IMR-90 (cell line): ENCODE measurements at regions not wholly inside any gene's neighbourhood (a gene's known extent, or its start where the extent isn't known, plus 50 kb on each side); places are given as distances from the start of the nearest gene placed in this dataset.

Source experiments
- ATAC-seq: fragments of 200-7000 bp; cut with Tn5 transposase; 2 replicates; pipeline ENCODE4 v1.9.1; 2020; ENCODE audit warnings: low read depth, mild to moderate bottlenecking, moderate library complexity
- BruUV-seq: library from RNA; stranded (reverse); fragments of 400-500 nt; replicated peaks from 2 replicates; lab custom pipeline; 2021; lab: Mats Ljungman, UMichigan
- CTCF ChIA-PET: fragments of 300-600 bp; formaldehyde crosslinking; extraction: SDS; loops from one replicate; lab custom pipeline; 2021; ENCODE audit warnings: antibody characterized with exemption; lab: Yijun Ruan, JAX
- POLR2A ChIA-PET: fragments of 300-600 bp; sonication (Branson Sonifier 250); formaldehyde crosslinking; loops from one replicate; lab custom pipeline; 2022; ENCODE audit warnings: antibody characterized with exemption; ENCODE audit not compliant: unreplicated experiment; lab: Charles Lee
- DNase-seq: peaks from one replicate; pipeline ENCODE4 v3.0.0; 2013
- H2AFZ ChIP-seq: replicated peaks from 2 replicates; pipeline ENCODE3; 2013; ENCODE audit warnings: low read length, mild to moderate bottlenecking; ENCODE audit not compliant: poor library complexity
- H2AK5ac ChIP-seq: 2 replicates; pipeline ENCODE4 v1.6.1; 2013; ENCODE audit warnings: low read depth, low read length, inconsistent platforms
- H2AK9ac ChIP-seq: replicated peaks from 2 replicates; pipeline ENCODE3; 2013; ENCODE audit warnings: mild to moderate bottlenecking, low read depth, low read length, moderate library complexity; ENCODE audit not compliant: poor library complexity
- H2BK120ac ChIP-seq: 2 replicates; pipeline ENCODE4 v1.6.1; 2013; ENCODE audit warnings: low read depth, low read length, inconsistent platforms
- H2BK15ac ChIP-seq: 3 replicates; pipeline ENCODE4 v1.6.1; 2013; ENCODE audit warnings: low read depth, low read length, inconsistent platforms
- H2BK20ac ChIP-seq: 2 replicates; pipeline ENCODE4 v1.6.1; 2013; ENCODE audit warnings: low read depth, mild to moderate bottlenecking, inconsistent platforms, low read length, moderate library complexity
- H2BK5ac ChIP-seq: 2 replicates; pipeline ENCODE4 v1.6.1; 2013; ENCODE audit warnings: mild to moderate bottlenecking, low read depth, low read length, inconsistent platforms; ENCODE audit not compliant: poor library complexity, severe bottlenecking
- H3K14ac ChIP-seq: replicated peaks from 2 replicates; pipeline ENCODE4 v1.6.1; 2013; ENCODE audit warnings: low read depth, low read length, inconsistent platforms
- H3K18ac ChIP-seq: 2 replicates; pipeline ENCODE4 v1.6.1; 2013; ENCODE audit warnings: low read depth, low read length, control low read depth
- H3K23ac ChIP-seq: 2 replicates; pipeline ENCODE4 v1.6.1; 2013; ENCODE audit warnings: low read depth, low read length, inconsistent platforms
- H3K27ac ChIP-seq: 2 replicates; pipeline ENCODE4 v1.5.1; 2013; ENCODE audit warnings: mild to moderate bottlenecking, control low read depth, low read length; ENCODE audit not compliant: insufficient read depth
- H3K27me3 ChIP-seq: 2 replicates; pipeline ENCODE4 v1.6.1; 2013; ENCODE audit warnings: low read length; ENCODE audit not compliant: control insufficient read depth, insufficient read depth
- H3K36me3 ChIP-seq: 2 replicates; pipeline ENCODE4 v1.6.1; 2013; ENCODE audit warnings: low read length, mixed read lengths; ENCODE audit not compliant: control insufficient read depth, insufficient read depth
- H3K4ac ChIP-seq: 2 replicates; pipeline ENCODE4 v1.6.1; 2013; ENCODE audit warnings: low read depth, low read length, inconsistent platforms
- H3K4me1 ChIP-seq: 2 replicates; pipeline ENCODE4 v1.6.1; 2013; ENCODE audit warnings: low read length, mixed read lengths; ENCODE audit not compliant: control insufficient read depth, insufficient read depth
- H3K4me2 ChIP-seq: 2 replicates; pipeline ENCODE4 v1.6.1; 2013; ENCODE audit warnings: low read depth, mild to moderate bottlenecking, control low read depth, low read length, moderate library complexity
- H3K4me3 ChIP-seq: 2 replicates; pipeline ENCODE4 v1.5.1; 2013; ENCODE audit warnings: low read depth, mild to moderate bottlenecking, control low read depth, low read length, moderate library complexity; ENCODE audit not compliant: insufficient read depth
- H3K56ac ChIP-seq: 2 replicates; pipeline ENCODE4 v1.6.1; 2013; ENCODE audit warnings: low read length, inconsistent platforms; ENCODE audit not compliant: insufficient read depth; ENCODE audit errors: extremely low read depth
- H3K79me1 ChIP-seq, 2 experiments: 2 replicates each; pipeline ENCODE4 v1.6.1; 2013; ENCODE audit warnings: low read length in 2 of 2, inconsistent platforms in 1 of 2, low read depth in 1 of 2
- H3K9ac ChIP-seq: 2 replicates; pipeline ENCODE4 v1.6.1; 2013; ENCODE audit warnings: low read depth, low read length, control low read depth
- H3K9me1 ChIP-seq: 2 replicates; pipeline ENCODE4 v1.6.1; 2013; ENCODE audit warnings: low read length, inconsistent platforms; ENCODE audit not compliant: insufficient read depth
- H3K9me3 ChIP-seq: 2 replicates; pipeline ENCODE4 v1.6.1; 2013; ENCODE audit warnings: low read length; ENCODE audit not compliant: control insufficient read depth, insufficient read depth
- H4K20me1 ChIP-seq: 2 replicates; pipeline ENCODE4 v1.6.1; 2013; ENCODE audit warnings: low read length, inconsistent platforms; ENCODE audit not compliant: insufficient read depth
- H4K5ac ChIP-seq: 2 replicates; pipeline ENCODE4 v1.6.1; 2013; ENCODE audit warnings: mild to moderate bottlenecking, low read depth, low read length, control low read depth
- H4K8ac ChIP-seq, 2 experiments: 2 replicates each; pipeline ENCODE4 v1.6.1; 2013; ENCODE audit warnings: low read depth in 2 of 2, low read length in 2 of 2, control low read depth in 1 of 2, inconsistent platforms in 1 of 2
- H4K91ac ChIP-seq: 2 replicates; pipeline ENCODE4 v1.6.1; 2013; ENCODE audit warnings: low read depth, low read length, inconsistent platforms; ENCODE audit not compliant: insufficient read depth
- BHLHE40 ChIP-seq: fragments of 150-350 bp; IDR thresholded peaks from 2 replicates; pipeline ENCODE4 v1.6.1; 2016; ENCODE audit warnings: mild to moderate bottlenecking, low read depth, low read length
- CEBPB ChIP-seq: IDR thresholded peaks from 2 replicates; pipeline ENCODE4 v1.6.1; 2012; ENCODE audit warnings: low read depth, low read length, improper control_type of control experiment
- CHD1 ChIP-seq: IDR thresholded peaks from 2 replicates; pipeline ENCODE4 v1.6.1; 2012; ENCODE audit warnings: low read depth, low read length, improper control_type of control experiment
- CTCF ChIP-seq: conservative IDR thresholded peaks from 2 replicates; pipeline ENCODE4 v1.5.1; 2012; ENCODE audit warnings: mild to moderate bottlenecking, low read depth, low read length, improper control_type of control experiment
- ELK1 ChIP-seq: fragments of 150-350 bp; IDR thresholded peaks from 2 replicates; pipeline ENCODE4 v1.6.1; 2016; ENCODE audit warnings: low read depth, mild to moderate bottlenecking, low read length, moderate library complexity, borderline replicate concordance
- FOS ChIP-seq: fragments of 150-350 bp; IDR thresholded peaks from 2 replicates; pipeline ENCODE4 v1.6.1; 2016; ENCODE audit warnings: low read depth, low read length
- MAFK ChIP-seq: IDR thresholded peaks from 2 replicates; pipeline ENCODE4 v1.6.1; 2012; ENCODE audit warnings: low read depth, low read length, improper control_type of control experiment
- MAZ ChIP-seq: IDR thresholded peaks from 2 replicates; pipeline ENCODE4 v1.6.1; 2012; ENCODE audit warnings: low read depth, mild to moderate bottlenecking, low read length, improper control_type of control experiment, moderate library complexity, borderline replicate concordance
- MXI1 ChIP-seq: IDR thresholded peaks from 2 replicates; pipeline ENCODE4 v1.6.1; 2012; ENCODE audit warnings: low read depth, mild to moderate bottlenecking, low read length, moderate library complexity, borderline replicate concordance
- NFE2L2 ChIP-seq: fragments of 150-350 bp; IDR thresholded peaks from 2 replicates; pipeline ENCODE4 v1.6.1; 2016; ENCODE audit warnings: low read depth, mild to moderate bottlenecking, low read length
- POLR2A ChIP-seq: IDR thresholded peaks from 2 replicates; pipeline ENCODE4 v1.6.1; 2012; ENCODE audit warnings: mild to moderate bottlenecking, low read depth, low read length
- RAD21 ChIP-seq: IDR thresholded peaks from 2 replicates; pipeline ENCODE4 v1.6.1; 2012; ENCODE audit warnings: low read length, improper control_type of control experiment
- RCOR1 ChIP-seq: IDR thresholded peaks from 2 replicates; pipeline ENCODE4 v1.6.1; 2012; ENCODE audit warnings: mild to moderate bottlenecking, low read length, improper control_type of control experiment; ENCODE audit not compliant: insufficient replicate concordance
- RFX5 ChIP-seq: IDR thresholded peaks from 2 replicates; pipeline ENCODE4 v1.8.0; 2012; ENCODE audit warnings: low read depth, mild to moderate bottlenecking, low read length, moderate library complexity
- SMC3 ChIP-seq: fragments of 150-350 bp; IDR thresholded peaks from 2 replicates; pipeline ENCODE4 v1.6.1; 2016; ENCODE audit warnings: low read depth, mild to moderate bottlenecking, antibody characterized with exemption, low read length, moderate library complexity
- USF2 ChIP-seq: fragments of 150-350 bp; IDR thresholded peaks from 2 replicates; pipeline ENCODE4 v1.6.1; 2017; ENCODE audit warnings: mild to moderate bottlenecking, antibody characterized with exemption, low read length, low read depth
- WGBS, 2 experiments: methylation state at CpG; one replicate each; pipeline versions ENCODE4 v1.1.5 to v1.1.7; 2013; ENCODE audit warnings: missing lambda C conversion rate in 2 of 2; ENCODE audit not compliant: insufficient read length in 1 of 2; ENCODE audit errors: extremely low coverage in 2 of 2; 5-methylcytosine and 5-hydroxymethylcytosine counted together
- dilution Hi-C: fragments of 300-500 bp; cut with HindIII; formaldehyde crosslinking; loops from one replicate; pipeline ENCODE4 v1.14.3; 2018; ENCODE audit warnings: low sequenced_read_pairs; ENCODE audit not compliant: unreplicated experiment
- in situ Hi-C: fragments of 300-500 bp; cut with MboI; formaldehyde crosslinking; loops from 3 replicates; pipeline ENCODE4 v1.14.3; 2019; ENCODE audit warnings: low sequenced_read_pairs, inconsistent platforms, mixed read lengths
- intact Hi-C: fragments of 100-400 bp; cut with micrococcal nuclease; formaldehyde crosslinking; loops from 2 replicates; pipeline ENCODE4 v1.10.0; 2022

GRCh38 chr2:239881561-239882320, 143.4 kb downstream of the NDUFA10 start:
- H4K5ac ChIP-seq, result no peak overlapping the region
- DNase-seq (no peak), ATAC-seq (no peak)
- 26% methylated on average over 6 of the region's 17 CpGs; no CpG with 5 or more reads in 1 of the 2 experiments for WGBS, 2 experiments
- no peaks in the 10 kb centered on the region for H3K36me3 ChIP-seq
- H4K8ac ChIP-seq, result no peak overlapping the region
- peaks cover 14% of the 10 kb centered on the region for H3K9me3 ChIP-seq
- no peaks in the 10 kb centered on the region for H3K4me1 ChIP-seq
- H3K9me1 ChIP-seq, result no peaks in the 10 kb centered on the region
- no peak overlapping the region for H2AK9ac ChIP-seq
- no peak overlapping the region for H3K14ac ChIP-seq
- H3K4me2 ChIP-seq, result no peak overlapping the region
- H3K9ac ChIP-seq, result no peak overlapping the region
- H4K20me1 ChIP-seq, result no peaks in the 10 kb centered on the region
- H2AFZ ChIP-seq, result no peak overlapping the region
- no peak overlapping the region for H3K27ac ChIP-seq
- no peak overlapping the region for H2AK5ac ChIP-seq
- BruUV-seq, result no TSS peak
- H3K18ac ChIP-seq, result no peak overlapping the region
- ChIA-PET CTCF (no interaction called here), POLR2A (no interaction called here)
- no peak overlapping the region for H2BK120ac ChIP-seq
- no peak overlapping the region for H3K4me3 ChIP-seq
- H2BK5ac ChIP-seq, result no peak overlapping the region
- no peak overlapping the region for H3K56ac ChIP-seq
- no peak overlapping the region for H3K23ac ChIP-seq
- no peak overlapping the region for H2BK20ac ChIP-seq
- intact Hi-C loops (loop anchor here (10.0 kb wide), 1 partner anchor 847 kb away; no protein-coding TSS in a partner anchor), in situ Hi-C loops (no loop called here), dilution Hi-C loops (no loop called here)
- no peaks in the 10 kb centered on the region for H3K79me1 ChIP-seq
- H3K4ac ChIP-seq, result no peak overlapping the region
- H4K91ac ChIP-seq, result no peak overlapping the region
- H2BK15ac ChIP-seq, result no peak overlapping the region
- TF ChIP-seq MAZ (no peak), MXI1 (no peak), CHD1 (no peak), CEBPB (no peak), USF2 (no peak), RAD21 (no peak), MAFK (no peak), ELK1 (no peak), SMC3 (no peak), BHLHE40 (no peak), NFE2L2 (no peak), FOS (no peak), CTCF (no peak), POLR2A (no peak), RFX5 (no peak), RCOR1 (no peak)
- H3K27me3 ChIP-seq, result no peaks in the 10 kb centered on the region
